K562 (cell line): ENCODE measurements at regions not wholly inside any gene's neighbourhood (a gene's known extent, or its start where the extent isn't known, plus 50 kb on each side); places are given as distances from the start of the nearest gene placed in this dataset.

Experiments used
- ATF6 ChIP-seq: sonication (generic); formaldehyde crosslinking; IDR thresholded peaks from 2 replicates; pipeline ENCODE4 v1.4.0; 2020; ENCODE audit warnings: mild to moderate bottlenecking, missing genetic modification reagents
- CEBPB ChIP-seq: fragments of 450-650 bp; IDR thresholded peaks from 2 replicates; pipeline ENCODE4 v1.6.1; 2016; ENCODE audit warnings: missing genetic modification characterization, missing compliant biosample characterization
- CTCF ChIP-seq, 3 experiments: IDR thresholded peaks in 2 of 3; conservative IDR thresholded peaks in 1 of 3; 2 replicates each; pipeline ENCODE4 v1.5.1; 2011 to 2012; ENCODE audit warnings: low read length in 3 of 3, mild to moderate bottlenecking in 3 of 3, control low read depth in 2 of 3, improper control_type of control experiment in 1 of 3, inconsistent platforms in 1 of 3, low read depth in 1 of 3, mixed read lengths in 1 of 3, moderate library complexity in 1 of 3; ENCODE audit not compliant: insufficient read depth in 2 of 3
- EP300 ChIP-seq: IDR thresholded peaks from 2 replicates; pipeline ENCODE4 v1.6.1; 2012; ENCODE audit warnings: low read length, improper control_type of control experiment
- IRF1 ChIP-seq: sonication (generic); formaldehyde crosslinking; IDR thresholded peaks from 2 replicates; pipeline ENCODE4 v1.8.0; 2022; ENCODE audit warnings: missing genetic modification reagents, mild to moderate bottlenecking, borderline replicate concordance
- MAX ChIP-seq: sonication (generic); formaldehyde crosslinking; IDR thresholded peaks from 2 replicates; pipeline ENCODE4 v1.9.0; 2022; ENCODE audit warnings: mild to moderate bottlenecking, missing genetic modification reagents
- MEF2D ChIP-seq: conservative IDR thresholded peaks from 2 replicates; pipeline ENCODE4 v1.6.1; 2016; ENCODE audit warnings: low read depth, missing genetic modification characterization, missing compliant biosample characterization
- MTA3 ChIP-seq: fragments of 450-650 bp; formaldehyde crosslinking; IDR thresholded peaks from 2 replicates; pipeline ENCODE4 v1.6.1; 2017; ENCODE audit warnings: mild to moderate bottlenecking, borderline replicate concordance
- NFIC ChIP-seq: fragments of 450-650 bp; IDR thresholded peaks from 2 replicates; pipeline ENCODE4 v1.6.1; 2017; ENCODE audit warnings: mild to moderate bottlenecking, inconsistent platforms
- POLR2AphosphoS2 ChIP-seq: IDR thresholded peaks from 2 replicates; pipeline ENCODE4 v1.6.1; 2012; ENCODE audit warnings: low read length, improper control_type of control experiment
- SMAD4 ChIP-seq: fragments of 250-450 bp; sonication (Bioruptor Pico); conservative IDR thresholded peaks from 2 replicates; pipeline ENCODE4 v1.8.0; 2021; ENCODE audit warnings: inconsistent platforms, mild to moderate bottlenecking, moderate library complexity
- ZBTB7A ChIP-seq: IDR thresholded peaks from 2 replicates; pipeline ENCODE4 v1.6.1; 2011; ENCODE audit warnings: low read depth, mild to moderate bottlenecking, low read length, moderate library complexity, borderline replicate concordance; ENCODE audit not compliant: control insufficient read depth
- ZNF24 ChIP-seq: fragments of 450-650 bp; IDR thresholded peaks from 2 replicates; pipeline ENCODE4 v1.6.1; 2016
- ZNF282 ChIP-seq: sonication (generic); formaldehyde crosslinking; IDR thresholded peaks from 2 replicates; pipeline ENCODE4 v1.8.1; 2023; ENCODE audit warnings: missing genetic modification reagents

GRCh38 chr6:15113587-15113986, 132.3 kb upstream of the JARID2 start:
- TF ChIP-seq ATF6 (CRISPR knock-in tag) (no peak), EP300 (no peak), IRF1 (CRISPR knock-in tag) (no peak), ZNF282 (no peak), CTCF (IDR thresholded peaks at IDR 0.05 in 2 of 3, conservative IDR thresholded peaks at IDR 0.05 in 1 of 3; ENCODE audit: insufficient read depth in 2 of 3, low read depth in 1 of 3, low read length in 3 of 3) (peak in 1 of 3 experiments; percentile 35; a peak in 2 of 6 replicates), POLR2AphosphoS2 (no peak), MAX (CRISPR knock-in tag) (no peak), ZNF24 (no peak), SMAD4 (CRISPR knock-in tag) (no peak), ZBTB7A (no peak), MTA3 (no peak), MEF2D (tag) (no peak), NFIC (no peak), CEBPB (tag) (no peak)
